ENCODE measurements at regions not wholly inside any gene's neighbourhood (a gene's known extent, or its start where the extent isn't known, plus 50 kb on each side); places are given as distances from the start of the nearest gene placed in this dataset.

DNA sequence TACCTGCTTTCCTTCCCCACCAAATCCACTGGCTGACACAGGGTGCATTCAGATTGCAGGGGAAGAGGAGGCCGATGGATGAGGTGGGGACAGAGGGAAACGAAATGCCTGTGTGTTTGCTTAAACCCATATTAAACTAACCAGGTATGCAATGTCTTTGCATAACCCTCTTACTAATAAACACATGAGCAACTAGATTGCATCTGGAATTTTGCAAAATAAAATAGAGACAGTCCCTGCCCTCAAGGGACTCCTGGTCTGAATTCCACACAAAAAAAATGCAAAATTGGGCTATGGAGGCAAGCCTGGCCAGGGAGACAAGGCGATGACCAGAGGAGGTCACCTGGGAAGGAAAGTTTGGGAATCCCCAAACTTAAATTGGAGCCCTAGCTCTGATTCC lies 202.9 kb downstream of the ACTL7B start:
- ATAC-seq (no peak), DNase-seq (no peak)
- intact Hi-C loops (cut with DNase I): no loop called here
- Histone ChIP-seq H3K27ac (no peak overlapping the region), H3K4me3 (no peak overlapping the region), H3K9me3 (no peaks in the 10 kb centered on the region), H3K36me3 (no peaks in the 10 kb centered on the region), H3K27me3 (peaks cover 0 to 8% (median 0%) of the 10 kb centered on the region in 7 donors), H3K4me1 (no peaks in the 10 kb centered on the region)
- TF ChIP-seq, protein P1, sequence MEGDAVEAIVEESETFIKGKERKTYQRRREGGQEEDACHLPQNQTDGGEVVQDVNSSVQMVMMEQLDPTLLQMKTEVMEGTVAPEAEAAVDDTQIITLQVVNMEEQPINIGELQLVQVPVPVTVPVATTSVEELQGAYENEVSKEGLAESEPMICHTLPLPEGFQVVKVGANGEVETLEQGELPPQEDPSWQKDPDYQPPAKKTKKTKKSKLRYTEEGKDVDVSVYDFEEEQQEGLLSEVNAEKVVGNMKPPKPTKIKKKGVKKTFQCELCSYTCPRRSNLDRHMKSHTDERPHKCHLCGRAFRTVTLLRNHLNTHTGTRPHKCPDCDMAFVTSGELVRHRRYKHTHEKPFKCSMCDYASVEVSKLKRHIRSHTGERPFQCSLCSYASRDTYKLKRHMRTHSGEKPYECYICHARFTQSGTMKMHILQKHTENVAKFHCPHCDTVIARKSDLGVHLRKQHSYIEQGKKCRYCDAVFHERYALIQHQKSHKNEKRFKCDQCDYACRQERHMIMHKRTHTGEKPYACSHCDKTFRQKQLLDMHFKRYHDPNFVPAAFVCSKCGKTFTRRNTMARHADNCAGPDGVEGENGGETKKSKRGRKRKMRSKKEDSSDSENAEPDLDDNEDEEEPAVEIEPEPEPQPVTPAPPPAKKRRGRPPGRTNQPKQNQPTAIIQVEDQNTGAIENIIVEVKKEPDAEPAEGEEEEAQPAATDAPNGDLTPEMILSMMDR (IDR thresholded peaks at IDR 0.05): no peak
- 76 to 86% methylated on average over 3 of the region's 3 CpGs for WGBS, 2 donors

DNA sequence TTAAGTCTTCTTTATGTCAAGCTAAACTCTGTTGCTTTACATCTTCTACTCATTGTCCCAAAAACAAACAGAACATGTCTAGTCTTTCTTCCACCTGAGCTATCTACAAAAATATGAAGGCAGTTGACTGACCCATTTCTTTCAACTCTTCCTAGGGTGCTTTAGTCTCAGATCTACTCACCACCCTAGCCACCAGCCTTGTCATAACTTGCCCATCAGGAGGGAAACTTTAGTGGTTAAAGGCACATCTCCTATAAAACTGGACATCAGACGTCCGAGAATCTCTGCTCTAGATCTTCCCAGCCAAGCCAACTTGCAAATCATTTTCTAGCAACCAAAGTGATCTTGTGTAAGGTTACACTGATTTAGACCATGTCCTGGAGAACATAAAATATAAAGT lies 205.0 kb downstream of the ACTL7B start:
- H3K27ac ChIP-seq: no peak overlapping the region
- no peaks in the 10 kb centered on the region for H3K9me3 ChIP-seq
- no peak for DNase-seq
- intact Hi-C loops (cut with DNase I): no loop called here
- no peaks in the 10 kb centered on the region for H3K4me1 ChIP-seq
- H3K36me3 ChIP-seq: no peaks in the 10 kb centered on the region
- 36 to 41% methylated on average over 2 of the region's 2 CpGs for WGBS, 2 donors
- TF ChIP-seq, protein P1 (IDR thresholded peaks at IDR 0.05): no peak
- ATAC-seq: no peak
- peaks cover 0 to 8% (median 0%) of the 10 kb centered on the region in 7 donors for H3K27me3 ChIP-seq
- H3K4me3 ChIP-seq: no peak overlapping the region

DNA sequence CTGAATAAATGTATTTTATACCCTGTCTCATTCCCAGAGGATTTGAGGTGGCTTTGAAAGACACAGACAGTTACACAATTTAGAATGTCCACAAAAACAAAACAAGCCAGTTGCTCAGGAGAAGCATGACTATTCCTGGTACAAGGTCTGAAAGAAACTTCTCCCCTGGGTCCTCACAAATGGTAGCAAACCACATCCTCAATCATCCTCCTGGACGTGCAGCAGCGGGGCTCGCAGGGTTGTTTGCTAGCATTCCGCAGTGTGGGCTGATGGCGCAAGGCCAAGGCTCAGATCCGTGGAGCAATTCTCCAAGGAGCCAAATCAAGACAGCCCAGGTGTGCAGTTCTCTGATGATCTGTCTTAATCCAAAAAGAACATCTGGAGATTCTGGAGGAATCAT lies 210.3 kb downstream of the ACTL7B start:
- Histone ChIP-seq H3K4me3 (no peak overlapping the region), H3K27ac (no peak overlapping the region), H3K27me3 (no peaks in the 10 kb centered on the region), H3K4me1 (peaks cover 0 to 8% (median 0%) of the 10 kb centered on the region in 9 donors), H3K9me3 (no peaks in the 10 kb centered on the region), H3K36me3 (no peaks in the 10 kb centered on the region)
- intact Hi-C loops (cut with DNase I): no loop called here
- no peak for DNase-seq
- TF ChIP-seq, protein P1 (IDR thresholded peaks at IDR 0.05): no peak
- WGBS, 2 donors: 54 to 58% methylated on average over 6 of the region's 6 CpGs
- ATAC-seq: no peak

DNA sequence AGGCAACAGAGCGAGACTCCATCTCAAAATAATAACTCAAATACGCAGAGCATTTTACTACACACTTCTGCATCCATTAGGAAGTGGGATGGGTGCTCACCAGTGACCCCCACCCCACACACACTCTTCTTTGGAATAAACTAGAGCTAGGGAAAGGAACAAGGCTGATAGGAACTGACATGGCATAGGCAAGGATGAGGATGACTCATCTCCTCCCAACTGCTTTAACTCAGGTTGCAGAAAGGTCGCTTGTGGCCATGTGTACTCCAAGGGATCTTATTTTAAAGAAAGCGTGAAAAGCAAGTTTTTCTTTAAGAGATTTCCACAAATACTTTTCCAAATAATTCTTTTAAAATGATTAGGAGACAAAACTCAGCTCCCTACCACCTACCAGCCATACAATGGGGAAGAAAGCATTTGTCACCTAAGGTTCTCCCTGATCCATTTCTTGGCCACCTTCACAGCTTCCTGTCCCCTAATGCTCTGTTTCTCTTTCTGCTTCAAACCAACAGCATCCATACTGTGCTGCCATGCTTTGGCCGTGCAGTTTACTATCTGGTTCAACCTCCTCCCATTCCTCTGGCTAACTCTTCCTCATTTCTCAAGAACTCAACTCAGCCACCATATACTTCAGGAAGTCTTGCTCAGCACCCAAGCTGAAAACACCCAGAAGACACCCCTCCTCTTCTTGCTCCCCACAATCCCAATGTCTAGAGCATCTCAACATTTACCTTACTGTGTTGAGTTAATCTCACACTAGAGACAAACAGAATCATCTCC lies 211.9 kb downstream of the ACTL7B start:
- no peaks in the 10 kb centered on the region for H3K36me3 ChIP-seq

More for the DNA sequence above, 211.9 kb downstream of the ACTL7B start:
- TF ChIP-seq, protein P1 (IDR thresholded peaks at IDR 0.05): no peak
- ATAC-seq (no peak), DNase-seq (no peak)
- Histone ChIP-seq H3K4me3 (no peak overlapping the region), H3K4me1 (peaks cover 0 to 8% (median 0%) of the 10 kb centered on the region in 9 donors), H3K27me3 (peaks cover 0 to 10% (median 0%) of the 10 kb centered on the region in 7 donors), H3K9me3 (no peaks in the 10 kb centered on the region), H3K27ac (no peak overlapping the region)
- WGBS, 2 donors: 88 to 91% methylated on average over 5 of the region's 5 CpGs
- intact Hi-C loops (cut with DNase I): no loop called here

Measured in heart right ventricle (tissue), 16 donors.